Mesenchymal stem cell (in vitro differentiated cells and primary cell): ENCODE measurements at regions not wholly inside any gene's neighbourhood (a gene's known extent, or its start where the extent isn't known, plus 50 kb on each side); places are given as distances from the start of the nearest gene placed in this dataset.

Experiments
- DNase-seq: peaks from one replicate; pipeline ENCODE4 v3.0.0-alpha.2; 2013
- H2AFZ ChIP-seq: one replicate; pipeline ENCODE4 v1.6.1; 2013; ENCODE audit warnings: low read depth, mild to moderate bottlenecking, control low read depth, inconsistent platforms, low read length, moderate library complexity
- H2AK5ac ChIP-seq: 2 replicates; pipeline ENCODE4 v1.6.1; 2013; ENCODE audit warnings: low read length, moderate library complexity, mild to moderate bottlenecking, inconsistent platforms; ENCODE audit not compliant: severe bottlenecking
- H2BK120ac ChIP-seq: one replicate; pipeline ENCODE4 v1.6.1; 2013; ENCODE audit warnings: low read depth, mild to moderate bottlenecking, inconsistent platforms, low read length, moderate library complexity
- H2BK12ac ChIP-seq, 2 experiments: one replicate each; pipeline ENCODE4 v1.6.1; 2013; ENCODE audit warnings: inconsistent platforms in 2 of 2, low read length in 2 of 2, mild to moderate bottlenecking in 2 of 2, moderate library complexity in 2 of 2, control low read depth in 1 of 2
- H2BK15ac ChIP-seq: one replicate; pipeline ENCODE4 v1.6.1; 2013; ENCODE audit warnings: mild to moderate bottlenecking, low read depth, inconsistent platforms; ENCODE audit not compliant: poor library complexity, severe bottlenecking
- H2BK5ac ChIP-seq: 2 replicates; pipeline ENCODE4 v1.6.1; 2013; ENCODE audit warnings: low read depth, mild to moderate bottlenecking, low read length, control low read depth, inconsistent platforms; ENCODE audit not compliant: poor library complexity, severe bottlenecking
- H3K14ac ChIP-seq, 2 experiments: one replicate each; pipeline ENCODE4 v1.6.1; 2013; ENCODE audit warnings: inconsistent platforms in 2 of 2, low read length in 2 of 2, control low read depth in 1 of 2, mild to moderate bottlenecking in 1 of 2, moderate library complexity in 1 of 2
- H3K18ac ChIP-seq, 2 experiments: one replicate each; pipeline ENCODE4 v1.6.1; 2013; ENCODE audit warnings: inconsistent platforms in 2 of 2, low read length in 2 of 2, control low read depth in 1 of 2, low read depth in 1 of 2, mild to moderate bottlenecking in 1 of 2
- H3K23ac ChIP-seq, 2 experiments: one replicate each; pipeline ENCODE4 v1.6.1; 2013; ENCODE audit warnings: inconsistent platforms in 2 of 2, low read length in 2 of 2, mild to moderate bottlenecking in 2 of 2, moderate library complexity in 2 of 2, control low read depth in 1 of 2
- H3K27ac ChIP-seq: 2 replicates; pipeline ENCODE4 v1.5.1; 2013; ENCODE audit warnings: mild to moderate bottlenecking, moderate library complexity, low read length, control low read depth, inconsistent platforms; ENCODE audit not compliant: poor library complexity, severe bottlenecking
- H3K27me3 ChIP-seq, 2 experiments: 2 replicates each; pipeline versions ENCODE4 v1.6.1 to v1.7.0; 2013; ENCODE audit warnings: low read length in 2 of 2, mild to moderate bottlenecking in 2 of 2, moderate library complexity in 2 of 2, control low read depth in 1 of 2, inconsistent platforms in 1 of 2; ENCODE audit not compliant: control insufficient read depth in 1 of 2, insufficient read depth in 1 of 2
- H3K36me3 ChIP-seq, 2 experiments: 2 replicates each; pipeline versions ENCODE4 v1.6.1 to v1.7.0; 2013; ENCODE audit warnings: low read length in 2 of 2, control low read depth in 1 of 2, inconsistent platforms in 1 of 2, low read depth in 1 of 2, mild to moderate bottlenecking in 1 of 2; ENCODE audit not compliant: insufficient read depth in 2 of 2, control insufficient read depth in 1 of 2
- H3K4ac ChIP-seq, 2 experiments: one replicate each; pipeline ENCODE4 v1.6.1; 2013; ENCODE audit warnings: inconsistent platforms in 2 of 2, low read length in 2 of 2, mild to moderate bottlenecking in 2 of 2, moderate library complexity in 2 of 2, control low read depth in 1 of 2, low read depth in 1 of 2
- H3K4me1 ChIP-seq: 2 replicates; pipeline ENCODE4 v1.6.1; 2013; ENCODE audit warnings: low read depth, low read length, control low read depth; ENCODE audit not compliant: control insufficient read depth, insufficient read depth
- H3K4me2 ChIP-seq: 2 replicates; pipeline ENCODE4 v1.6.1; 2013; ENCODE audit warnings: low read length, mild to moderate bottlenecking, inconsistent platforms; ENCODE audit not compliant: poor library complexity, severe bottlenecking
- H3K4me3 ChIP-seq, 2 experiments: 2 replicates each; pipeline versions ENCODE4 v1.5.1 to v1.7.0; 2013; ENCODE audit warnings: low read length in 2 of 2, mild to moderate bottlenecking in 2 of 2, control low read depth in 1 of 2, low read depth in 1 of 2; ENCODE audit not compliant: insufficient read depth in 1 of 2
- H3K79me1 ChIP-seq: replicated peaks from 2 replicates; pipeline ENCODE4 v1.6.1; 2013; ENCODE audit warnings: mild to moderate bottlenecking, control low read depth, low read length, inconsistent platforms; ENCODE audit not compliant: poor library complexity, severe bottlenecking
- H3K9ac ChIP-seq: 2 replicates; pipeline ENCODE4 v1.7.0; 2013; ENCODE audit warnings: mild to moderate bottlenecking, low read length, moderate library complexity
- H3K9me3 ChIP-seq: 2 replicates; pipeline ENCODE4 v1.7.0; 2013; ENCODE audit warnings: mild to moderate bottlenecking, low read length; ENCODE audit not compliant: control insufficient read depth
- H4K8ac ChIP-seq: one replicate; pipeline ENCODE4 v1.6.1; 2013; ENCODE audit warnings: inconsistent platforms, mild to moderate bottlenecking, low read length, moderate library complexity
- H4K91ac ChIP-seq: one replicate; pipeline ENCODE4 v1.6.1; 2013; ENCODE audit warnings: mild to moderate bottlenecking, low read length, inconsistent platforms
- WGBS: methylation state at CpG from one replicate; pipeline ENCODE4 v1.1.7; 2013; ENCODE audit warnings: mixed read lengths; 5-methylcytosine and 5-hydroxymethylcytosine counted together

DNA sequence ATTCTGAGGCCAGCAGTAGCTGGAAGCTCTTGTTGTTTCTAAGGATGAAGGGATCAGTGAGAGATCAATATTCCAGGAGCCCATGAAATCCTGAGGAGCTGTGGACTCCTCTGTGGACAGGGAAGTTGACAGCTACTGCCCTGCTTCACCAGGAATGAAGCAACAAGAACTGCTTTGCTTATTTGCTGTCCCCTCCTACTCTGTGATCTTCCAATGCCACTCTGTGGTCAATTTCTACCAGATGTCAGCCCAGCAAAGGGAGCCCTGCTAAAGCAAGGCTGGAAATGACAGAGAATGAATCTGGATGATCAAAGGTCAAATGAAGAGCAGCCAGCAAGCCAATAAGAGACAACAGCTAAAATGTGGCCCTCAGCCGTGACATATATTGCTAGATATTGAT lies 227.5 kb upstream of the CHRM2 start:
- Histone ChIP-seq H3K9me3 (no peaks in the 10 kb centered on the region), H2BK15ac (no peak overlapping the region), H4K91ac (no peak overlapping the region), H4K8ac (no peak overlapping the region), H3K4me3 (no peak overlapping the region), H2AK5ac (no peak overlapping the region), H3K14ac (no peak overlapping the region), H3K4me1 (no peaks in the 10 kb centered on the region), H3K18ac (no peak overlapping the region), H2BK120ac (no peak overlapping the region), H2BK5ac (no peak overlapping the region), H3K27ac (no peak overlapping the region), H3K4ac (no peak overlapping the region), H3K27me3 (no peaks in the 10 kb centered on the region), H3K23ac (no peak overlapping the region), H2BK12ac (no peak overlapping the region), H3K4me2 (no peak overlapping the region), H2AFZ (no peak overlapping the region), H3K36me3 (no peaks in the 10 kb centered on the region), H3K9ac (no peak overlapping the region), H3K79me1 (no peaks in the 10 kb centered on the region)
- DNase-seq = no peak
- WGBS = 67% methylated on average over 1 of the region's 1 CpG

DNA sequence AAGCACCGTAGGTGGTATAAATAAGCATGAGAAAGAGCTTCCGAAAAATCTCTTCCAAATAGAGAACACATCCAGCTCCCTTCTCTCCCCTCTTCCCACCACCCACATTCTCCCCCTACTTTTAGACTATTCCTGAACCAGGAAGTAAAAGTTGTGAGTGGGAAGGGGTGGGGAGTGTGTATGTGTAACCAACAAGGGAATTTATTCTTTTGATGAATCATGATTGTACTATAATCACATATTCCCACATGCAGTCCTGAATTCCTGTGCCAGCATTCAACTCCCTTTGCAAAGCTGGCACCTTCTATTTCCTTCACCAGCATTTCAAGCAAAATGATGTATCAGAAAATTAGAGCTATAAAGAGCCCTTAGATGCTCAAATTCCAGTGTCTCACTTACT lies 230.6 kb upstream of the CHRM2 start:
- WGBS = no CpG with 5 or more reads among the region's 2 CpGs
- Histone ChIP-seq H4K8ac (no peak overlapping the region), H3K4me3 (peak overlapping the region in 1 of 2 experiments; percentile 7), H3K18ac (no peak overlapping the region), H3K23ac (no peak overlapping the region), H3K36me3 (no peaks in the 10 kb centered on the region), H3K27me3 (no peaks in the 10 kb centered on the region), H2AFZ (no peak overlapping the region), H4K91ac (no peak overlapping the region), H2BK15ac (no peak overlapping the region), H3K79me1 (no peaks in the 10 kb centered on the region), H2BK12ac (no peak overlapping the region), H3K4me2 (no peak overlapping the region), H3K27ac (no peak overlapping the region), H2BK5ac (no peak overlapping the region), H3K14ac (no peak overlapping the region), H3K4ac (no peak overlapping the region), H3K9ac (no peak overlapping the region), H2BK120ac (no peak overlapping the region), H2AK5ac (no peak overlapping the region), H3K9me3 (no peaks in the 10 kb centered on the region), H3K4me1 (no peaks in the 10 kb centered on the region)
- no peak for DNase-seq

- H3K4me2 ChIP-seq = no peak overlapping the region
- H4K8ac ChIP-seq = no peak overlapping the region
- no peak overlapping the region for H2BK120ac ChIP-seq
- no peak overlapping the region for H3K23ac ChIP-seq
- no peaks in the 10 kb centered on the region for H3K79me1 ChIP-seq
- DNase-seq = no peak
- no peak overlapping the region for H2BK12ac ChIP-seq
- H3K4ac ChIP-seq = no peak overlapping the region
- no peak overlapping the region for H3K4me3 ChIP-seq
- no peak overlapping the region for H2BK15ac ChIP-seq
- no peaks in the 10 kb centered on the region for H3K9me3 ChIP-seq
- H3K9ac ChIP-seq = no peak overlapping the region
- no peak overlapping the region for H2AFZ ChIP-seq
- no peak overlapping the region for H3K27ac ChIP-seq
- no peaks in the 10 kb centered on the region for H3K4me1 ChIP-seq
- H3K36me3 ChIP-seq = no peaks in the 10 kb centered on the region
- no peak overlapping the region for H4K91ac ChIP-seq
- no peak overlapping the region for H2AK5ac ChIP-seq
- 85% methylated on average over 3 of the region's 3 CpGs for WGBS
- no peak overlapping the region for H3K14ac ChIP-seq
- no peak overlapping the region for H3K18ac ChIP-seq
- no peaks in the 10 kb centered on the region for H3K27me3 ChIP-seq
- no peak overlapping the region for H2BK5ac ChIP-seq
Observed at GRCh38 chr7:136635751-136636150, 232.7 kb upstream of the CHRM2 start.

DNA sequence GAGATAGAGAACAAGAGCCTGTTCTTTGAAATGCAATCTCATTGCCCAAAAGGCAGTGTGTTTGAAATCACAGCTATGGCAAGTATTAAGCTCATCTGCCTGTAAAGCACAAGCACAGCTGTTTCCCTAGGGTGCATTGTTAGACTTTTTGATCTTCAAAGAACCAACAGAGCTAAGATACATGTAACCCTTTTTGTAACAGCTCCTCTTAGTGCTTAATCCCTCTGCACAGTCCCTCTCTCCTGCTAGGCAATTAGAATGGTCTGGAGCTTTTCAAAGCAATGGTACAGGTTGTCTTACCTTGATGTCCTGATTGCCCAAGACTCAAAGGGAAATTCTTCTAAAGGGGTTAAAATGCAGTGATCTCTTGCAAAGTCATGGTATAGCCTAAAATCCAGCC lies 249.6 kb upstream of the CHRM2 start:
- no peak overlapping the region for H2BK12ac ChIP-seq
- no peaks in the 10 kb centered on the region for H3K4me1 ChIP-seq
- no peak overlapping the region for H3K14ac ChIP-seq
- H3K4me3 ChIP-seq = no peak overlapping the region
- H4K8ac ChIP-seq = no peak overlapping the region
- H3K9me3 ChIP-seq = peaks cover 12% of the 10 kb centered on the region
- no peak overlapping the region for H3K9ac ChIP-seq
- no peak overlapping the region for H4K91ac ChIP-seq
- H3K79me1 ChIP-seq = no peaks in the 10 kb centered on the region
- no peak overlapping the region for H3K23ac ChIP-seq
- no peak overlapping the region for H3K18ac ChIP-seq
- H2BK120ac ChIP-seq = no peak overlapping the region
- H2AK5ac ChIP-seq = no peak overlapping the region
- no peak for DNase-seq
- no peaks in the 10 kb centered on the region for H3K27me3 ChIP-seq
- H2BK15ac ChIP-seq = no peak overlapping the region
- H3K4me2 ChIP-seq = no peak overlapping the region
- H3K4ac ChIP-seq = no peak overlapping the region
- H3K27ac ChIP-seq = no peak overlapping the region
- H3K36me3 ChIP-seq = no peaks in the 10 kb centered on the region
- no peak overlapping the region for H2AFZ ChIP-seq
- no peak overlapping the region for H2BK5ac ChIP-seq
